Neural cell (in vitro differentiated cells): ENCODE measurements at regions not wholly inside any gene's neighbourhood (a gene's known extent, or its start where the extent isn't known, plus 50 kb on each side); places are given as distances from the start of the nearest gene placed in this dataset.
A peak's percentile ranks its signal among the peaks of the same experiment; 100 is the strongest.

Source experiments
- H2AFZ ChIP-seq: fragments of 200-600, 300-800 bp; sonication (generic), shearing (Covaris generic); 2 replicates; pipeline ENCODE4 v1.6.0; 2014; ENCODE audit warnings: low read depth, mild to moderate bottlenecking, antibody characterized with exemption, low read length, moderate library complexity
- H3F3A ChIP-seq: fragments of 200-600 bp; shearing (Covaris generic); 2 replicates; pipeline ENCODE4 v1.6.1; 2016; ENCODE audit warnings: mild to moderate bottlenecking, moderate library complexity, mixed read lengths, antibody characterized with exemption, low read length; ENCODE audit not compliant: insufficient read depth, poor library complexity, severe bottlenecking
- H3K27ac ChIP-seq: fragments of 200-600, 300-800 bp; sonication (generic), shearing (Covaris generic); 2 replicates; pipeline ENCODE4 v1.5.1; 2014; ENCODE audit warnings: mild to moderate bottlenecking, low read length, moderate library complexity
- H3K27me3 ChIP-seq: fragments of 300-800, 200-600 bp; sonication (generic), shearing (Covaris generic); 2 replicates; pipeline ENCODE4 v1.6.0; 2014; ENCODE audit warnings: mild to moderate bottlenecking, low read depth, low read length, moderate library complexity; ENCODE audit not compliant: insufficient read depth
- H3K36me3 ChIP-seq: fragments of 300-800, 200-600 bp; sonication (generic), shearing (Covaris generic); 2 replicates; pipeline ENCODE4 v1.5.1; 2014; ENCODE audit warnings: mild to moderate bottlenecking, antibody characterized with exemption, low read length, moderate library complexity; ENCODE audit not compliant: insufficient read depth
- H3K4me2 ChIP-seq: fragments of 300-800, 200-600 bp; sonication (generic), shearing (Covaris generic); 2 replicates; pipeline ENCODE4 v1.6.0; 2014; ENCODE audit warnings: mild to moderate bottlenecking, low read length
- H3K4me3 ChIP-seq: fragments of 300-800, 200-600 bp; sonication (generic), shearing (Covaris generic); 2 replicates; pipeline ENCODE4 v1.5.1; 2014; ENCODE audit warnings: mild to moderate bottlenecking, low read length, moderate library complexity
- H3K79me2 ChIP-seq: fragments of 200-600 bp; shearing (Covaris generic); replicated peaks from 2 replicates; pipeline ENCODE4 v1.6.0; 2014; ENCODE audit warnings: mild to moderate bottlenecking, low read length, moderate library complexity; ENCODE audit not compliant: insufficient read depth
- H3K9ac ChIP-seq: fragments of 300-800, 200-600 bp; sonication (generic), shearing (Covaris generic); 2 replicates; pipeline ENCODE4 v1.6.1; 2016; ENCODE audit warnings: mild to moderate bottlenecking, low read length, mixed read lengths
- H3K9me2 ChIP-seq: fragments of 200-600 bp; shearing (Covaris generic); 2 replicates; pipeline ENCODE4 v1.6.1; 2016; ENCODE audit warnings: mild to moderate bottlenecking, low read length, mixed read lengths; ENCODE audit not compliant: insufficient read depth
- H3K9me3 ChIP-seq: fragments of 200-600, 300-800 bp; sonication (generic), shearing (Covaris generic); 2 replicates; pipeline ENCODE4 v1.6.1; 2016; ENCODE audit warnings: mild to moderate bottlenecking, mixed run types, low read length, moderate library complexity, mixed read lengths
- H4K20me1 ChIP-seq: fragments of 200-600 bp; shearing (Covaris generic); 2 replicates; pipeline ENCODE4 v1.6.1; 2016; ENCODE audit warnings: mild to moderate bottlenecking, mixed run types; ENCODE audit not compliant: insufficient read depth
- EP300 ChIP-seq: fragments of 450-650 bp; conservative IDR thresholded peaks from 2 replicates; pipeline ENCODE4 v1.6.1; 2014; ENCODE audit warnings: antibody characterized with exemption, mild to moderate bottlenecking, moderate library complexity; ENCODE audit not compliant: poor library complexity, severe bottlenecking
- EZH2 ChIP-seq: fragments of 200-600, 300-800 bp; shearing (Covaris generic), sonication (generic); IDR thresholded peaks from 2 replicates; pipeline ENCODE4 v1.6.1; 2014; ENCODE audit warnings: antibody characterized with exemption, low read length, borderline replicate concordance, mild to moderate bottlenecking; ENCODE audit not compliant: insufficient read depth, poor library complexity, severe bottlenecking
- MXI1 ChIP-seq: fragments of 450-650 bp; conservative IDR thresholded peaks from 2 replicates; pipeline ENCODE4 v1.6.1; 2014; ENCODE audit warnings: antibody characterized with exemption, mild to moderate bottlenecking; ENCODE audit not compliant: poor library complexity, severe bottlenecking
- POLR2AphosphoS5 ChIP-seq: IDR thresholded peaks from 2 replicates; pipeline ENCODE4 v1.6.1; 2012
- RAD21 ChIP-seq: fragments of 450-650 bp; conservative IDR thresholded peaks from 2 replicates; pipeline ENCODE4 v1.6.1; 2014; ENCODE audit warnings: antibody characterized with exemption, mild to moderate bottlenecking, moderate library complexity
- SMC3 ChIP-seq: fragments of 450-650 bp; conservative IDR thresholded peaks from 2 replicates; pipeline ENCODE4 v1.6.1; 2014; ENCODE audit warnings: antibody characterized with exemption, mild to moderate bottlenecking, moderate library complexity; ENCODE audit not compliant: poor library complexity
- TAF1 ChIP-seq: IDR thresholded peaks from 2 replicates; pipeline ENCODE4 v1.6.1; 2012; ENCODE audit warnings: low read depth
- TF ChIP-seq, protein P1 (sequence below): IDR thresholded peaks from 2 replicates; pipeline ENCODE4 v1.6.1; 2012; ENCODE audit warnings: borderline replicate concordance
- TF ChIP-seq, protein P2 (sequence below): fragments of 450-650 bp; IDR thresholded peaks from 2 replicates; pipeline ENCODE4 v1.5.1; 2014; ENCODE audit warnings: antibody characterized with exemption, mild to moderate bottlenecking, moderate library complexity; ENCODE audit not compliant: poor library complexity, severe bottlenecking

DNA sequence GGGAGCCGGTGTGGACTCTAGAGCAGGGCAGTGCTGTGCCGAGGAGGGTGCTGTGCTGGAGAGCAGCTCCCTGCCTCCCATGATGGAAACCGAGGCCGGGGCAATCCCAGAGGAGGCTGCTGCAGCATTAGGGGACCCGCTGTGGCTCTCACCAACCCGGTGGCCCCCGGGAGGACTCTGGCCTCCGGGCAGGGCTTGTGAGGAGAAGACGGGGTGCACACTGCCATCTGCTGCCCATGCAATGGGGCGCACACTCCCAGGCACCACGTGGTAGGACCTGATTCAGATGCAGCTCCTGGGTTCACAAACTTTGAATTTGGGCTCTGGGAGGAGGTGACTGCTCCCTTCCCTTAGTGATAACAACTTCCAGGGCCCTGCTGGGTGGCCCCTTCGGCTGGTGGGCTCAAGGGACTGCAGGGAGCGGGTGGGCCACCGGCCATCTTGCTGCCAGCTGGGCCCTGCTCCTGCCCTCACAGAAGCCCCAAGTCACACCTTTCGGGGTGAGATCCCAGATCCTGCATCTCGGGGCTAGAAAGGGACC lies 93.8 kb upstream of the FGF3 start:
- Histone ChIP-seq H3K4me2 (no peak overlapping the region), H3K4me3 (no peak overlapping the region), H3K9me3 (no peaks in the 10 kb centered on the region), H4K20me1 (no peaks in the 10 kb centered on the region), H3K27me3 (peaks cover 9% of the 10 kb centered on the region), H3F3A (no peaks in the 10 kb centered on the region), H2AFZ (no peak overlapping the region), H3K27ac (no peak overlapping the region), H3K9me2 (no peaks in the 10 kb centered on the region), H3K9ac (no peak overlapping the region), H3K79me2 (no peaks in the 10 kb centered on the region), H3K36me3 (no peaks in the 10 kb centered on the region)
- TF ChIP-seq SMC3 (peak; percentile 47), TAF1 (no peak), EP300 (no peak), MXI1 (no peak), POLR2AphosphoS5 (no peak), EZH2 (no peak), RAD21 (peak; percentile 23)
- TF ChIP-seq, protein P1, sequence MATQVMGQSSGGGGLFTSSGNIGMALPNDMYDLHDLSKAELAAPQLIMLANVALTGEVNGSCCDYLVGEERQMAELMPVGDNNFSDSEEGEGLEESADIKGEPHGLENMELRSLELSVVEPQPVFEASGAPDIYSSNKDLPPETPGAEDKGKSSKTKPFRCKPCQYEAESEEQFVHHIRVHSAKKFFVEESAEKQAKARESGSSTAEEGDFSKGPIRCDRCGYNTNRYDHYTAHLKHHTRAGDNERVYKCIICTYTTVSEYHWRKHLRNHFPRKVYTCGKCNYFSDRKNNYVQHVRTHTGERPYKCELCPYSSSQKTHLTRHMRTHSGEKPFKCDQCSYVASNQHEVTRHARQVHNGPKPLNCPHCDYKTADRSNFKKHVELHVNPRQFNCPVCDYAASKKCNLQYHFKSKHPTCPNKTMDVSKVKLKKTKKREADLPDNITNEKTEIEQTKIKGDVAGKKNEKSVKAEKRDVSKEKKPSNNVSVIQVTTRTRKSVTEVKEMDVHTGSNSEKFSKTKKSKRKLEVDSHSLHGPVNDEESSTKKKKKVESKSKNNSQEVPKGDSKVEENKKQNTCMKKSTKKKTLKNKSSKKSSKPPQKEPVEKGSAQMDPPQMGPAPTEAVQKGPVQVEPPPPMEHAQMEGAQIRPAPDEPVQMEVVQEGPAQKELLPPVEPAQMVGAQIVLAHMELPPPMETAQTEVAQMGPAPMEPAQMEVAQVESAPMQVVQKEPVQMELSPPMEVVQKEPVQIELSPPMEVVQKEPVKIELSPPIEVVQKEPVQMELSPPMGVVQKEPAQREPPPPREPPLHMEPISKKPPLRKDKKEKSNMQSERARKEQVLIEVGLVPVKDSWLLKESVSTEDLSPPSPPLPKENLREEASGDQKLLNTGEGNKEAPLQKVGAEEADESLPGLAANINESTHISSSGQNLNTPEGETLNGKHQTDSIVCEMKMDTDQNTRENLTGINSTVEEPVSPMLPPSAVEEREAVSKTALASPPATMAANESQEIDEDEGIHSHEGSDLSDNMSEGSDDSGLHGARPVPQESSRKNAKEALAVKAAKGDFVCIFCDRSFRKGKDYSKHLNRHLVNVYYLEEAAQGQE, result no peak
- TF ChIP-seq, protein P2, sequence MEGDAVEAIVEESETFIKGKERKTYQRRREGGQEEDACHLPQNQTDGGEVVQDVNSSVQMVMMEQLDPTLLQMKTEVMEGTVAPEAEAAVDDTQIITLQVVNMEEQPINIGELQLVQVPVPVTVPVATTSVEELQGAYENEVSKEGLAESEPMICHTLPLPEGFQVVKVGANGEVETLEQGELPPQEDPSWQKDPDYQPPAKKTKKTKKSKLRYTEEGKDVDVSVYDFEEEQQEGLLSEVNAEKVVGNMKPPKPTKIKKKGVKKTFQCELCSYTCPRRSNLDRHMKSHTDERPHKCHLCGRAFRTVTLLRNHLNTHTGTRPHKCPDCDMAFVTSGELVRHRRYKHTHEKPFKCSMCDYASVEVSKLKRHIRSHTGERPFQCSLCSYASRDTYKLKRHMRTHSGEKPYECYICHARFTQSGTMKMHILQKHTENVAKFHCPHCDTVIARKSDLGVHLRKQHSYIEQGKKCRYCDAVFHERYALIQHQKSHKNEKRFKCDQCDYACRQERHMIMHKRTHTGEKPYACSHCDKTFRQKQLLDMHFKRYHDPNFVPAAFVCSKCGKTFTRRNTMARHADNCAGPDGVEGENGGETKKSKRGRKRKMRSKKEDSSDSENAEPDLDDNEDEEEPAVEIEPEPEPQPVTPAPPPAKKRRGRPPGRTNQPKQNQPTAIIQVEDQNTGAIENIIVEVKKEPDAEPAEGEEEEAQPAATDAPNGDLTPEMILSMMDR, result peak; percentile 47

DNA sequence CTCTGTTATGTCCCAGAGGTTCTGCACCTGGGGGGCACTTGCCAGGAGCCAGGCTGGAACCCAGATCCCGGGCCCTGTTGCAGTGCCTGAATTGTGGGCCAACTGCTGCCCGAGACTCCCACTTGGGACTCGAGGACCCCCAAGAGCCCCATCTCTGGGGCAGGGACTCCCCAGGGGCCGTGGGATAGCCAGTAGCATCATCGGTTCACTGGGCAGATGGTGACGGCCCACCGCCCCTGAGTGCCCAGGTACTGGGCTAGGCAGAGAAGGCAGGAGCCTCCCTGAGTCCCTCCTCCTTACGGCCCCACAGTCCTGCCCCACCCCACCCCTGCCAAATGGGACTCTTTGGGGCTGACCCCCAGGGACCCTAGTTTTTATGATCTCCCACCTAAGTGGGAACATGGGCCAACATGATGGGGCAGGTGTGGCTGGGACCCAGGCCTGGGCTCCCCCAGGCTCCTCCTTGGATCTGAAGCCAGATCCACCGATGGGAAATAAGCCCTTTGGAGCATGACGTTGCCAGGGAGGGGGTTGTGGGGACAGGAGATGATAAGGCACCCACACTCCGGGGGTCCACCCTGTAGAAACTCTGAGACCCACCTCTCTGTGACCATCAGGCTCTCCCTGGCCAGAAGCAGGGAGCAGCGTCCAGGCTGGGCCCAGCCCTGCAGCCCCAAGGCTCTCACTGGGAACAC lies 94.5 kb upstream of the FGF3 start:
- H3K4me2 ChIP-seq, result no peak overlapping the region
- no peak overlapping the region for H3K9ac ChIP-seq
- no peaks in the 10 kb centered on the region for H3K36me3 ChIP-seq
- H3K9me2 ChIP-seq, result no peaks in the 10 kb centered on the region
- H3K27ac ChIP-seq, result no peak overlapping the region
- TF ChIP-seq MXI1 (no peak), EP300 (no peak), TAF1 (no peak), SMC3 (no peak), EZH2 (no peak)
- TF ChIP-seq, protein P1, result no peak
- TF ChIP-seq, protein P2, result no peak
- H3K79me2 ChIP-seq, result no peaks in the 10 kb centered on the region
- no peaks in the 10 kb centered on the region for H3F3A ChIP-seq
- H3K4me3 ChIP-seq, result no peak overlapping the region
- no peaks in the 10 kb centered on the region for H3K9me3 ChIP-seq
- H2AFZ ChIP-seq, result no peak overlapping the region
- no peaks in the 10 kb centered on the region for H4K20me1 ChIP-seq
- H3K27me3 ChIP-seq, result peaks cover 9% of the 10 kb centered on the region
